ENCODE measurements at regions not wholly inside any gene's neighbourhood (a gene's known extent, or its start where the extent isn't known, plus 50 kb on each side); places are given as distances from the start of the nearest gene placed in this dataset.
"Not testable (repeated sequence)": the region's sequence is repeated elsewhere in the genome, so short reads cannot be mapped to it uniquely, and the experiment has no call there.

DNA sequence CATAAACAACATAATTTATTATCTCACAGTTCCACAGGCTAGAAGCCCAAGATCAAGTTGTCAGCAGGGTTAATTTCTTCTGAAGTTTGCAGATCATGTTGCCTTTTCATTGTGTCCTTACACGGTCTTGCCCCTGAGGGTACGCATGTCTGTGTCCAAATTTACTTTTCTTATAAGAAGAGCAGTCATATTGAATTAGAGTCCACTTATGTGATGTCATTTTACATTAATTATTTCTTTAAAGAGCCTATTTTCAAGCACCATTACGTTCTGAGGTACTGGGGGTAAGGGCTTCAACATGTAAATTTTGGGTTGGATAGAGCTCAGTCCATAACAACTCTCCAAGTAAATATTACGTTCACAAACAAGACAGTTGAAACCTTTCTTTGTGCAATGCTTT is 236.6 kb upstream of the OR4E1 start:
- RAD21 ChIA-PET (ENCODE audit: low non-redundant PET in 1 of 2, low total read pairs in 2 of 2, uncharacterized antibody in 2 of 2, unreplicated experiment in 2 of 2), result no interaction called here
- BruUV-seq (replicated peaks), result no TSS peak
- H3K79me2 ChIP-seq (ENCODE audit: insufficient read depth, low read length), result no peaks in the 10 kb centered on the region
- DNase-seq (ENCODE audit: low read depth, low spot score) (no peak), ATAC-seq (no peak)
- no peak overlapping the region for H3K4me3 ChIP-seq (replicated peaks in 1 of 2; ENCODE audit: low read depth in 1 of 2, low read length in 2 of 2)
- H3K27ac ChIP-seq (ENCODE audit: low read depth, low read length), result no peak overlapping the region
- no peaks in the 10 kb centered on the region for H3K9me3 ChIP-seq (ENCODE audit: control insufficient read depth in 1 of 2, insufficient read depth in 1 of 2, low read depth in 1 of 2, low read length in 2 of 2)
- no peak overlapping the region for H3K9ac ChIP-seq (ENCODE audit: low read length)
- H3K4me1 ChIP-seq (ENCODE audit: control insufficient read depth in 1 of 2, insufficient read depth in 2 of 2, low read length in 2 of 2), result no peaks in the 10 kb centered on the region
- H3K9me2 ChIP-seq (ENCODE audit: insufficient read depth), result no peaks in the 10 kb centered on the region
- H3K4me2 ChIP-seq (ENCODE audit: low read length), result no peak overlapping the region
- peaks cover 7% of the 10 kb centered on the region; the same call in 1 of the 2 replicates for H3K27me3 ChIP-seq (ENCODE audit: insufficient read depth, low read length)
- CTCF ChIA-PET, result interaction anchor here (1.1 to 2.0 kb wide), 2 partner anchors 9 to 80 kb away, joined by 3 to 4 read pairs; no protein-coding TSS in a partner anchor
- H4K20me1 ChIP-seq (ENCODE audit: insufficient read depth), result no peaks in the 10 kb centered on the region
- POLR2A ChIA-PET, result no interaction called here
- no peak overlapping the region for H2AFZ ChIP-seq (ENCODE audit: low read depth, low read length, poor library complexity, severe bottlenecking)
- TF ChIP-seq CEBPB (IDR thresholded peaks at IDR 0.05; ENCODE audit: low read depth), result no peak
- no peak for TF ChIP-seq RAD21 (IDR thresholded peaks at IDR 0.05; ENCODE audit: low read depth)
- no peak for TF ChIP-seq YY1 (IDR thresholded peaks at IDR 0.05; ENCODE audit: extremely low read depth, insufficient replicate concordance, low read depth, low read length)
- no peaks in the 10 kb centered on the region for H3K36me3 ChIP-seq (ENCODE audit: control insufficient read depth in 1 of 2, insufficient read depth in 2 of 2, low read length in 2 of 2)
- intact Hi-C loops (cut with micrococcal nuclease), result loop anchor here (5.0 kb wide), 1 partner anchor 182 kb away; no protein-coding TSS in a partner anchor

DNA sequence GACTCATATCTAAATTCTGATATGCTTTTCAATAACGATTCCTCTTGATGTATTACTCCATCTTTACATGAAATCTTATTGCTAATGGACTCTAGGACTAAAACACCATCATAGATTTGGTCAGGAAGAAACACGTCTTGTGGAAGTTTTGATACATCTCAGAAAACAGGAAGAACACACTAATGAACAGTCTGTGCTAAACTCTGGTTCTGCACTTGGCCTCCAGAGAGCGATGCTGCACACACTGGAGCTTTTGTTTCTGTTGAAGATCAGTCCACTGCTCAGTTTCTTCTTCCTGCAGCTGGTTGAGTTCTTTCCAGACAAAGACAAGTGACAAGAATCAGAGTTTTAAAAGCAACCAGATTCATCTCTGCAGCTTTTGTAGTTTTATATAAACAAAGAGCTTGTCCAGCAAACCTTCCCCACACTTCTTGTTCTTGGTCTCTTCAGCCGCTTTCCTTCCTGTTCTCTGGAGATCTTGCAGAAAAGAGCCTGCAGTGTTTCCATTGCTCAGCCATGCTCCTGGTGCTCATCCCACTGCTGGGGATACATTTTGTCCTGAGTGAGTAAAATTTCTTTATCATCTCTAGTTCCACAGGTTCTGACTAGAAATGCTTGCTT is 229.1 kb upstream of the OR4E1 start:
- intact Hi-C loops (cut with micrococcal nuclease), result no loop called here
- no peak overlapping the region for H2AFZ ChIP-seq (ENCODE audit: low read depth, low read length, poor library complexity, severe bottlenecking)
- no peak overlapping the region for H3K9ac ChIP-seq (ENCODE audit: low read length)
- TF ChIP-seq YY1 (IDR thresholded peaks at IDR 0.05; ENCODE audit: extremely low read depth, insufficient replicate concordance, low read depth, low read length) (no peak), CBX3 (IDR thresholded peaks at IDR 0.05; ENCODE audit: low read depth) (no peak), EZH2phosphoT487 (IDR thresholded peaks at IDR 0.05; ENCODE audit: borderline replicate concordance) (no peak)
- TF ChIP-seq, protein P1, sequence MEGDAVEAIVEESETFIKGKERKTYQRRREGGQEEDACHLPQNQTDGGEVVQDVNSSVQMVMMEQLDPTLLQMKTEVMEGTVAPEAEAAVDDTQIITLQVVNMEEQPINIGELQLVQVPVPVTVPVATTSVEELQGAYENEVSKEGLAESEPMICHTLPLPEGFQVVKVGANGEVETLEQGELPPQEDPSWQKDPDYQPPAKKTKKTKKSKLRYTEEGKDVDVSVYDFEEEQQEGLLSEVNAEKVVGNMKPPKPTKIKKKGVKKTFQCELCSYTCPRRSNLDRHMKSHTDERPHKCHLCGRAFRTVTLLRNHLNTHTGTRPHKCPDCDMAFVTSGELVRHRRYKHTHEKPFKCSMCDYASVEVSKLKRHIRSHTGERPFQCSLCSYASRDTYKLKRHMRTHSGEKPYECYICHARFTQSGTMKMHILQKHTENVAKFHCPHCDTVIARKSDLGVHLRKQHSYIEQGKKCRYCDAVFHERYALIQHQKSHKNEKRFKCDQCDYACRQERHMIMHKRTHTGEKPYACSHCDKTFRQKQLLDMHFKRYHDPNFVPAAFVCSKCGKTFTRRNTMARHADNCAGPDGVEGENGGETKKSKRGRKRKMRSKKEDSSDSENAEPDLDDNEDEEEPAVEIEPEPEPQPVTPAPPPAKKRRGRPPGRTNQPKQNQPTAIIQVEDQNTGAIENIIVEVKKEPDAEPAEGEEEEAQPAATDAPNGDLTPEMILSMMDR (IDR thresholded peaks at IDR 0.05 in 2 of 3, conservative IDR thresholded peaks at IDR 0.05 in 1 of 3; ENCODE audit: borderline replicate concordance in 1 of 3, insufficient read depth in 1 of 3, low read depth in 2 of 3, low read length in 2 of 3), result peak in 2 of 3 experiments; percentile 46 to 47; a peak in 3 of 6 replicates
- TF ChIP-seq, protein P2, sequence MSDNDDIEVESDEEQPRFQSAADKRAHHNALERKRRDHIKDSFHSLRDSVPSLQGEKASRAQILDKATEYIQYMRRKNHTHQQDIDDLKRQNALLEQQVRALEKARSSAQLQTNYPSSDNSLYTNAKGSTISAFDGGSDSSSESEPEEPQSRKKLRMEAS (IDR thresholded peaks at IDR 0.05), result no peak
- H4K20me1 ChIP-seq (ENCODE audit: insufficient read depth), result no peaks in the 10 kb centered on the region
- no peak overlapping the region for H3K4me2 ChIP-seq (ENCODE audit: low read length)
- H3K27ac ChIP-seq (ENCODE audit: low read depth, low read length), result no peak overlapping the region
- H3K9me3 ChIP-seq (ENCODE audit: control insufficient read depth in 1 of 2, insufficient read depth in 1 of 2, low read depth in 1 of 2, low read length in 2 of 2), result no peaks in the 10 kb centered on the region
- ChIA-PET RAD21 (ENCODE audit: low non-redundant PET in 1 of 2, low total read pairs in 2 of 2, uncharacterized antibody in 2 of 2, unreplicated experiment in 2 of 2) (no interaction called here), CTCF (interaction anchor here (1.0 kb wide), 1 partner anchor 15 kb away, joined by 3 read pairs; no protein-coding TSS in a partner anchor), POLR2A (no interaction called here)
- no peaks in the 10 kb centered on the region; the same call in 1 of the 2 replicates for H3K27me3 ChIP-seq (ENCODE audit: insufficient read depth, low read length)
- ATAC-seq (no peak; the same call in 1 of the 2 replicates), DNase-seq (ENCODE audit: low read depth, low spot score) (no peak)
- no TSS peak for BruUV-seq (replicated peaks)
- H3K4me1 ChIP-seq (ENCODE audit: control insufficient read depth in 1 of 2, insufficient read depth in 2 of 2, low read length in 2 of 2), result no peaks in the 10 kb centered on the region
- no peak overlapping the region for H3K4me3 ChIP-seq (replicated peaks in 1 of 2; ENCODE audit: low read depth in 1 of 2, low read length in 2 of 2)
- H3K9me2 ChIP-seq (ENCODE audit: insufficient read depth), result no peaks in the 10 kb centered on the region
- H3K36me3 ChIP-seq (ENCODE audit: control insufficient read depth in 1 of 2, insufficient read depth in 2 of 2, low read length in 2 of 2), result no peaks in the 10 kb centered on the region
- no peaks in the 10 kb centered on the region for H3K79me2 ChIP-seq (ENCODE audit: insufficient read depth, low read length)

DNA sequence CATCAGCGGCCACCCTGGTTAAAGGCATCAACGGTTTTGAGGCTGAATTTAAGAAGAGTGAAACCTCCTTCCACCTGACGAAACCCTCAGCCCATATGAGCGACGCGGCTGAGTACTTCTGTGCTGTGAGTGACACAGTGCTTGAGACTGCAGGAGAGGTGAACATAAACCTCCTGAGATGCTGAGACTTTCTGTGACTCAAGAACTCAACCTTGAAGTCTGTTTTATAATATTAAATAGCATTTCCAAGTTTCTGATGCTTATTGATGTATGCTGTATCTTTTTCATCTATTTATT is 221.2 kb upstream of the OR4E1 start:
- intact Hi-C loops (cut with micrococcal nuclease); H3K9me3 ChIP-seq (ENCODE audit: control insufficient read depth in 1 of 2, insufficient read depth in 1 of 2, low read depth in 1 of 2, low read length in 2 of 2); BruUV-seq (replicated peaks); H3K4me1 ChIP-seq (ENCODE audit: control insufficient read depth in 1 of 2, insufficient read depth in 2 of 2, low read length in 2 of 2); DNase-seq (ENCODE audit: low read depth, low spot score); H3K9me2 ChIP-seq (ENCODE audit: insufficient read depth); RAD21 ChIA-PET (ENCODE audit: low non-redundant PET in 1 of 2, low total read pairs in 2 of 2, uncharacterized antibody in 2 of 2, unreplicated experiment in 2 of 2); H3K36me3 ChIP-seq (ENCODE audit: control insufficient read depth in 1 of 2, insufficient read depth in 2 of 2, low read length in 2 of 2); ATAC-seq; H3K9ac ChIP-seq (ENCODE audit: low read length); H2AFZ ChIP-seq (ENCODE audit: low read depth, low read length, poor library complexity, severe bottlenecking); CTCF ChIA-PET; H3K79me2 ChIP-seq (ENCODE audit: insufficient read depth, low read length); H4K20me1 ChIP-seq (ENCODE audit: insufficient read depth); H3K4me3 ChIP-seq (replicated peaks in 1 of 2; ENCODE audit: low read depth in 1 of 2, low read length in 2 of 2); H3K27ac ChIP-seq (ENCODE audit: low read depth, low read length); H3K27me3 ChIP-seq (ENCODE audit: insufficient read depth, low read length); H3K4me2 ChIP-seq (ENCODE audit: low read length); POLR2A ChIA-PET: not testable (repeated sequence)
